Midbrain (tissue), 1 donor: ENCODE measurements at regions not wholly inside any gene's neighbourhood (a gene's known extent, or its start where the extent isn't known, plus 50 kb on each side); places are given as distances from the start of the nearest gene placed in this dataset.
"Not testable (repeated sequence)": the region's sequence is repeated elsewhere in the genome, so short reads cannot be mapped to it uniquely, and the experiment has no call there.

ENCODE experiments used
- DNase-seq: peaks from one replicate; lab custom pipeline; 2025; lab: John Stamatoyannopoulos, UW

- no peak for DNase-seq
Observed at GRCh38 chr10:83754857-83755256, 384.5 kb upstream of the GHITM start.

- DNase-seq, result no peak
Observed at GRCh38 chr10:83760142-83760541, 379.2 kb upstream of the GHITM start.

GRCh38 chr10:83764666-83765065 is 374.6 kb upstream of the GHITM start:
- DNase-seq, result no peak

- DNase-seq, result no peak
Observed at GRCh38 chr10:83765731-83766130, 373.6 kb upstream of the GHITM start.

- DNase-seq, result no peak
Observed at GRCh38 chr10:83769281-83769820, 370.0 kb upstream of the GHITM start.

- not testable (repeated sequence) for DNase-seq
Observed at GRCh38 chr10:83786701-83787100, 352.6 kb upstream of the GHITM start.

- DNase-seq, result no peak
Observed at GRCh38 chr10:83801983-83802382, 337.3 kb upstream of the GHITM start.

GRCh38 chr10:83806717-83807116 is 332.6 kb upstream of the GHITM start:
- no peak for DNase-seq

- no peak for DNase-seq
Observed at GRCh38 chr10:83809001-83809400, 330.3 kb upstream of the GHITM start.

GRCh38 chr10:83816942-83817341 is 322.4 kb upstream of the GHITM start:
- DNase-seq, result no peak

GRCh38 chr10:83817797-83818196 is 321.5 kb upstream of the GHITM start:
- no peak for DNase-seq

GRCh38 chr10:83819609-83820008 is 319.7 kb upstream of the GHITM start:
- DNase-seq, result no peak

GRCh38 chr10:83820033-83820432 is 319.3 kb upstream of the GHITM start:
- no peak for DNase-seq

- no peak for DNase-seq
Observed at GRCh38 chr10:83824099-83824498, 315.2 kb upstream of the GHITM start.

- DNase-seq, result no peak
Observed at GRCh38 chr10:83834096-83834495, 305.2 kb upstream of the GHITM start.

GRCh38 chr10:83835945-83836745 is 303.2 kb upstream of the GHITM start:
- DNase-seq, result no peak

GRCh38 chr10:83848677-83849076 is 290.6 kb upstream of the GHITM start:
- DNase-seq, result no peak

GRCh38 chr10:83849150-83849549 is 290.2 kb upstream of the GHITM start:
- no peak for DNase-seq

- DNase-seq, result no peak
Observed at GRCh38 chr10:83852146-83852545, 287.2 kb upstream of the GHITM start.

- DNase-seq, result no peak
Observed at GRCh38 chr10:83862723-83863122, 276.6 kb upstream of the GHITM start.

GRCh38 chr10:83863283-83863966 is 275.9 kb upstream of the GHITM start:
- no peak for DNase-seq

GRCh38 chr10:83869898-83870297 is 269.4 kb upstream of the GHITM start:
- DNase-seq, result no peak
